ENCODE measurements at regions not wholly inside any gene's neighbourhood (a gene's known extent, or its start where the extent isn't known, plus 50 kb on each side); places are given as distances from the start of the nearest gene placed in this dataset.

GRCh38 chr1:194333240-194333639, 1146.8 kb upstream of the B3GALT2 start:
- DNase-seq (ENCODE audit: low read depth in 4 of 4, low spot score in 3 of 4) = no peak

GRCh38 chr1:194331758-194332157, 1145.3 kb upstream of the B3GALT2 start:
- DNase-seq (ENCODE audit: low read depth in 4 of 4, low spot score in 3 of 4) = no peak

GRCh38 chr1:194322751-194323150, 1136.3 kb upstream of the B3GALT2 start:
- no peak for DNase-seq (ENCODE audit: low read depth in 4 of 4, low spot score in 3 of 4)

GRCh38 chr1:194318790-194319280, 1132.4 kb upstream of the B3GALT2 start:
- DNase-seq (ENCODE audit: low read depth in 4 of 4, low spot score in 3 of 4) = no peak

- no peak for DNase-seq (ENCODE audit: low read depth in 4 of 4, low spot score in 3 of 4)
These were observed 1123.3 kb upstream of the B3GALT2 start for GRCh38 chr1:194309697-194310096.

- no peak for DNase-seq (ENCODE audit: low read depth in 4 of 4, low spot score in 3 of 4)
These were observed 1122.9 kb upstream of the B3GALT2 start for GRCh38 chr1:194309269-194309668.

DNA sequence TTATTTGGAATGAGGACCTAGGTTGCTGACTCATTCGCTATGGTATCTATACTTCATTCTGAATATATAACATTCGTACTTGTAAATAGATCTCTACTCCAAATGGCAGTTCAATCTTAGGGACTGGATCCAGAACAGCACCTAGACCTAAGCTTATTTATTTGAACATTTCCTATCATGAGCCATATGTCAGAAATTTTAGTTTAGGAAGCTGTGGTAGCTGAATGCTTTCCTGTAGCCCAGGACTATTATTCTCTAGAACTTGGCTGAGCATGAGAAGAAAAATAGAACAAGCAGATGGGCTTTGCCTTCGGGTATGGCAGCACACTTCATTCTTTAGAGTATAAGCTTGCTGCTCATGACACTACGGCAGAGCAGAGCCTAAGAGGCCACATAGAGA, 1114.4 kb upstream of the B3GALT2 start:
- DNase-seq (ENCODE audit: low read depth in 4 of 4, low spot score in 3 of 4) = no peak

- no peak for DNase-seq (ENCODE audit: low read depth in 4 of 4, low spot score in 3 of 4)
These were observed 1113.9 kb upstream of the B3GALT2 start for GRCh38 chr1:194300340-194300739.

DNA sequence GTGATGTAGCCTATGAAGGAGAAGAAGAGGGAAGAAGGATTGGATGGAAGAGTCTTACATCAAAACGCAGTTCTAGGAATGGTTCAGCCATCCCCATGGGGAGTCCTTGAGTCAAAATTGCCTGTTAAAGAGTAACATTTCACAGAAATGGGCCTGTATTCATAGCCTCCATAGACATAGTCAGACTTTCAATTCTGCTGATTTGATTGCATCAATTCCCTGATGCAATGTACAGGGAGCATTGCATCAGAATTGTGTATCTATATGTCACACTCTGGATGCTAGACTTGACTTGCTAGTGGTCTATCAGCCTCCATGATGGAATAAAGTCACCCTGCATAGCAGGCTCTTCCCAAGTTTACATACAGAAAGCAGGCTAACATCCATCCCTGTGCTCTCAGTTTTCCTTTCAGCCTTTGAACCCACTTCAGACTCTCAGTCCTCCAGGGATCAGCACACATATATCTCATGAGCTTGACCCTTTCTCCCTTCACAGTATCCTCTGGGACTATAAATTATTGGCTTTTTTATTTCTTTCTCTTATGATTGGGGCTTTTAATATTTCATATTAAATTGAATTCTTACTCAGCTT, 1111.7 kb upstream of the B3GALT2 start:
- no peak for DNase-seq (ENCODE audit: low read depth in 4 of 4, low spot score in 3 of 4)

DNA sequence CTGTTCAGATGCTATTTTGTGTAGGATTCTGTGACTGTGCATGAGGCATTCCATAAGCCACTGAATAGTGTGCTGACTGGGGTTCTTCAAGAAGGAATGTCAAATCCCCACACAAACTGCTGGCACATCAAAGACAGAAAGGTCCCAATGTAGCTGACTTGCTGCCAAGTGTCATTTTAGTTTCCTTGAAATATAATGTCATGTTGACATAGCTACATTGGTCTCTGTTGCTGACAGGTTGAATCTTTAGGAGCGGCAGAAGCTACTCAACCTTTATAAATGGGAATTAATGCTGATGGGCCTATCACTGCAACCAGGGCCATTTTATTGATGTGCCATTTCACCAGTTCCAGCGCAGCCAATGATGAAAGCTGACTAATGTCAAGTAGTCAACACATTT, 1110.7 kb upstream of the B3GALT2 start:
- no peak for DNase-seq (ENCODE audit: low read depth in 4 of 4, low spot score in 3 of 4)

- DNase-seq (ENCODE audit: low read depth in 4 of 4, low spot score in 3 of 4) = no peak
These were observed 1109.8 kb upstream of the B3GALT2 start for GRCh38 chr1:194296201-194296600.

- no peak for DNase-seq (ENCODE audit: low read depth in 4 of 4, low spot score in 3 of 4)
These were observed 1109.3 kb upstream of the B3GALT2 start for GRCh38 chr1:194295685-194296084.

DNA sequence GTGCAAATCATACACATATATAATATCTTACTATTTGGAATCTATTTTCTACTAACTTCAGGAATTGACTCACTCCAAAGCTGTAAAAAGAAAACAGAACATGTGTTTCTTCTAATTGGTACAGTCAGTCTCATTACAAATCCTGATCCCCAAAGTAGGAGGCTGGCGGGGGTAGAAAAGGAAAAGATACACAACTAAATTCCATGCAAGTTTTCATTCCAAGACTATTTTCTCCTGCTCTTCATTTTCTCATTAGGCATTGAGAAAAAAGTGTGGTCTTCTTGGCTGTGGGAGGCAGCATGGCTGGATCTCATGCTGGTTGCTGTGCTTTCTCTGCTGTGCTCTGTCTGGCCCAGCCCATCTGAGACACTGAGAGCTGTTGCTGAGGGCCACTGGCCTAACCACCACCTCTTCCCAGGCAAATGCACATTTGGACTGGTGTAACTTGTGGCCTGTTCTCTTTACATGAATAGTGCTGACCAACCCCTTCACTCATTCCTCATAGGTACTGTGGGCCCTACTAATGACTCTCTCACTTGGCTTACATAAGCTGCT, 1107.5 kb upstream of the B3GALT2 start:
- no peak for DNase-seq (ENCODE audit: low read depth in 4 of 4, low spot score in 3 of 4)

DNA sequence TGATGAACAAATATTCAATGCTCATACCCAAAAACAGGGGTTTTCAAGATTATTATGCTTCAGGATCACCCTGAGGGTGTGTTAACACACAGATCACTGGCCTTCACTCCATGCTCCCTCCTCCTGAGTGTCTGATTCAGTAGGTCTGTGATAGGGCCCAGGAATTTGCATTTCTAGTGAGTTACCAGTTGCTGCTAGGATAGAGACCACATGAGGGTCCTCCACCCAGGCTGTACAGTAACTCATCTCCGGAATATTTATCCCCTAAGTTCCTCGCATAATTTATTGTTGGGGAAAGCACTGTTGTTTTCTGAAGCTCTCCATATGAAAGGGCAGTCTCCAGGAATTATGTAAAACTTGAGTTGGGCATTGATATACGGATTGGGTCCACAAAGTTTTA, 1106.6 kb upstream of the B3GALT2 start:
- DNase-seq (ENCODE audit: low read depth in 4 of 4, low spot score in 3 of 4) = no peak

DNA sequence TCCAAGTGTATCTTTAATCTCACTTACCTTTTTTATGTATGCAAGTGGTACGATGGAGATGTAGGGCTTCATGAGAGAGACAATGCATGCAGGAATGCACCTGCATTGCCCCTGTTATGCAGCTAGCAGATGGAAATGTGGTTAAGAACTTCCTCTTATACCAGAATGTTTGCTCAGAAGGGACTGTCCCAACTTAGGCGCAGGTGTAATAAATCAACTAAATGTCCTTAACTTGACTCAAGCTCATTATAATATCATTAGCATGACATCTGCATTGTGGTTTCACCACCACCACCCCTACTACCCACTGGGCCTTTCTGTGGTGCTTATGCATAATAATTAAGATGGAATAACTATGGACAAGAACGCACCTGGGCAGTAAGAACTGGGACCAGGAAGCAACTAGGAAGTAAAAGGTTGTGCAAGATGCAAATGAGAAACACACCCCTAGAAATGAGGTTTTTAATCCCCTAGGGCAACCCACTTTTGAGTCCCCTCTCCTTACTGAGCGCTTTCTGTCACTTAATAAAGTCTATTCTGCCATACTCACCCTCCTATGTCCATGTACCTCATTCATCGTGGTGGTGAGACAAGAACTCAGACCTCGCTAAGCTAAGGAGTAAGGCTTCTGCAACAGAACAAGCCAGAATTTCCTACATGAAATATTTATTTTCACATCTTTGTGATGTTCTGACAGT, 1103.3 kb upstream of the B3GALT2 start:
- no peak for DNase-seq (ENCODE audit: low read depth in 4 of 4, low spot score in 3 of 4)

- DNase-seq (ENCODE audit: low read depth in 4 of 4, low spot score in 3 of 4) = no peak
These were observed 1101.8 kb upstream of the B3GALT2 start for GRCh38 chr1:194288238-194288637.

- peak; percentile 26 to 69 (median 58) for DNase-seq (ENCODE audit: low read depth in 4 of 4, low spot score in 3 of 4)
These were observed 1095.0 kb upstream of the B3GALT2 start for GRCh38 chr1:194281376-194281775.

DNA sequence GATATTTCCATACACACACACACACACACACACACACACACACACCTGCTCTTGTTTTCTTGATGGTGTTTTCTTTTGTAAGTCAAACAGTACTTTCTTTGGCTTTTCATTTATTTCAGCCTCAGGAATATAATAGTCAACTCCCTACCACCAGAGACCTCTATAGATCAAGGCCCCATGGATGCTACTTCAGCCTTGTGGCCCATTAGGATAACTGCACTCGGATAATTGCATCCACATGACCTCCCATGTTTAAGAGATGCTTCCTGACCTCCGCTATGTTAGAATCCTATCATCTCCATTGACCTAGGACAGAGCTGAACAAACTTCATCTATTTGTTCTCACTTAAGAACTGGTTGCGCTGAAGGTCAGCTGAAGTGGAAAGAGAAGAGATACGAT, 1094.0 kb upstream of the B3GALT2 start:
- DNase-seq (ENCODE audit: low read depth in 4 of 4, low spot score in 3 of 4) = no peak

- no peak for DNase-seq (ENCODE audit: low read depth in 4 of 4, low spot score in 3 of 4)
These were observed 1093.6 kb upstream of the B3GALT2 start for GRCh38 chr1:194279975-194280374.

- no peak for DNase-seq (ENCODE audit: low read depth in 4 of 4, low spot score in 3 of 4)
These were observed 1091.5 kb upstream of the B3GALT2 start for GRCh38 chr1:194277927-194278326.

- no peak for DNase-seq (ENCODE audit: low read depth in 4 of 4, low spot score in 3 of 4)
These were observed 1087.2 kb upstream of the B3GALT2 start for GRCh38 chr1:194273660-194274059.

DNA sequence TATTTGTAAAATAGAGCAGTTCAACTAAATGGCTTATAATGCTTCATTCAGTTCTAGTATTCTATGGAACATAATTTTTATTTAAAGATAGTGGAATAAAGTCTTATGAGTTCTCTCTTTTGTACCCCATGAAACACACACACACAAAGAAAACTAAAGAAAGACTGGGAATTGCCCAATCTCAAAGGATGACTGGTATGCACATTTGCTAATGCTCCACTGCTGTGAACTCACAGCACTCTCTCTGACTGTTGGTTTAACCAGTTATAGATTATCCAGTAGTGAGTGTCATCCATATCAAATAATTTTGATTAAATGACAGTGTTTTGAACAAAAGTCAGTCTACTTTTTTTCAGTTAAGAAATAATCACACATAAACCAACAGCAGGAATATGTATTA, 1082.4 kb upstream of the B3GALT2 start:
- no peak for DNase-seq (ENCODE audit: low read depth in 4 of 4, low spot score in 3 of 4)
